GM18907 (cell line): ENCODE measurements at regions not wholly inside any gene's neighbourhood (a gene's known extent, or its start where the extent isn't known, plus 50 kb on each side); places are given as distances from the start of the nearest gene placed in this dataset.
"Not testable (repeated sequence)": the region's sequence is repeated elsewhere in the genome, so short reads cannot be mapped to it uniquely, and the experiment has no call there.

Experiments used
- ATAC-seq: cut with Tn5 transposase; IDR thresholded peaks from one replicate; pipeline ENCODE4 v1.9.1; 2021; ENCODE audit warnings: mild to moderate bottlenecking, moderate library complexity; ENCODE audit not compliant: unreplicated experiment

DNA sequence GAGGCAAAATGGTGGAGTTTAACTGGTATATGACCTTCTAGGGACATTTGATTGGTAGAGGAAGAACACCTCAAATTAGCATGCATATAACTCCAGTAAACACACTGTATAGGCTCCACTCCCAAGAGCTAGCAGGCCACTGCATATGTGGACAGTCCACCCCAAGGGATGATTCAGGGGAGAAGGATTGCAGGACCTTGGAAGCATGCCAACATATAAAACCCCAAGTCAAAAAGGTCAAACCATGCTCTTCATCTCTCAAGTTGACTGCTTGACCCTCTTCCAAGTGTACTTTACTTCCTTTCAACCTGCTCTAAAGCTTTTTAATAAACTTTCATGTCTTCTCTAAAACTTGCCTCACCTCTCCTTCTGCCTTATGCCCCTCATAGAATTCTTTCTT, 459.9 kb upstream of the CCDC179 start:
- no peak for ATAC-seq

GRCh38 chr11:23335586-23335985, 475.3 kb upstream of the CCDC179 start:
- not testable (repeated sequence) for ATAC-seq

DNA sequence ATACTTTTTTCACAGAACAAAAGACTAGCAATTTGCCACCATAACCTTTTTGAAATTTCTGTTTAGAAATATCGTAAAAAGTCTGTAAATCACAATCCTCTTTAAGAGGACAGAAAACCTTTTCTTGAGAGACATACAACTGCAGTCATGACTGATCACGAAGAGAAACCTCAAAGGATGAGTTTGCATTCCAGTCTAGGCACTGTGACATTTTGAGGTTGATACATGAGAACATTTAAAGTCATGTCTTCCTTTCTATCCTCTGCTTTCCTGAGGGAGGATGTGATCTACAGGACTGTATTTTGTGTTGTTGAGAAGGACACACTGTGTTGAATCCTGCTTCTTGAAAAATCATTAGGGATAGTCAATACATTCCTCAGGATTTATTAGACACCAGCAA, 476.7 kb upstream of the CCDC179 start:
- no peak for ATAC-seq

- no peak for ATAC-seq
These were observed 493.3 kb upstream of the CCDC179 start for GRCh38 chr11:23353611-23354010.

DNA sequence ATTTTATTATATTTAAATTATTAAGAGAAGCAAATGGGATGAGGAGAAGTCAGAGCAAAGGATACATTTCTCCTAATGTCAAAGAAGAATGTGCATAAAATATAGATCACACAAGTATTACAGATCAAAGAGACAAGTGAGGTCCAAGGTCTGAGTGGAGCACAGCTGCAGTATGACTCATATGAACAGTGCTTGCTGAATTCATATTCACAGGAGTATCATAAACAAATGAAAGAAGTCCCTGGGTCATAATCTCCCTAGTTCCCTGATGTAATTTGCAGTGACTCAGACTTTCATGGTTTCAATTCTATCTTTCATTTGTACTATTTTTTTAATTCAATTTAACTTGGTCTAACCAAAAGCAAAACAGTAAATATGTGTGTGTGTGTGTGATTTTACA, 499.0 kb upstream of the CCDC179 start:
- ATAC-seq = no peak

GRCh38 chr11:23364076-23364475, 503.8 kb upstream of the CCDC179 start:
- ATAC-seq = no peak

- ATAC-seq = no peak
These were observed 510.5 kb upstream of the CCDC179 start for GRCh38 chr11:23370580-23371275.

GRCh38 chr11:23377909-23378308, 517.6 kb upstream of the CCDC179 start:
- ATAC-seq = no peak

GRCh38 chr11:23391031-23391430, 530.8 kb upstream of the CCDC179 start:
- no peak for ATAC-seq

DNA sequence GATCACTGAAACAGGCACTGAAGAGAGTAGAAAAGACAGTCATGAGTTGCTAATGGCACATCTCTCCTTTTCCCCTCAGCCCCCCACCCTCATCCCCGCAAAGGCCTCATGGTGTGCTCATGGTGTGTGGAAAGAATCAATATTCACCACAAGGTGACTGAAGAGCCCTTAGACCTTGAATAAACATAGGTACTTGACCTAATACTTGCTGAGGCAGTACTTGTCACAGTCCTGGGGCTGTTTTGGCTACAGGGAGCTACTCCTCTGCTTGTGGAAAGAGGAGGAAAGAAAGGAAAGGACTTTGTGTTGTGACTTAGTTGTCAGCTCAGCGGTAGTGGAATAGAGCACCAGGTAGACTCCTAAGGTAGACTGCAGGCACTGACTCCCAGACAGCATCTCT, 537.8 kb upstream of the CCDC179 start:
- ATAC-seq = no peak

- ATAC-seq = no peak
These were observed 539.7 kb upstream of the CCDC179 start for GRCh38 chr11:23399995-23400394.

- no peak for ATAC-seq
These were observed 543.2 kb upstream of the CCDC179 start for GRCh38 chr11:23403210-23404185.

DNA sequence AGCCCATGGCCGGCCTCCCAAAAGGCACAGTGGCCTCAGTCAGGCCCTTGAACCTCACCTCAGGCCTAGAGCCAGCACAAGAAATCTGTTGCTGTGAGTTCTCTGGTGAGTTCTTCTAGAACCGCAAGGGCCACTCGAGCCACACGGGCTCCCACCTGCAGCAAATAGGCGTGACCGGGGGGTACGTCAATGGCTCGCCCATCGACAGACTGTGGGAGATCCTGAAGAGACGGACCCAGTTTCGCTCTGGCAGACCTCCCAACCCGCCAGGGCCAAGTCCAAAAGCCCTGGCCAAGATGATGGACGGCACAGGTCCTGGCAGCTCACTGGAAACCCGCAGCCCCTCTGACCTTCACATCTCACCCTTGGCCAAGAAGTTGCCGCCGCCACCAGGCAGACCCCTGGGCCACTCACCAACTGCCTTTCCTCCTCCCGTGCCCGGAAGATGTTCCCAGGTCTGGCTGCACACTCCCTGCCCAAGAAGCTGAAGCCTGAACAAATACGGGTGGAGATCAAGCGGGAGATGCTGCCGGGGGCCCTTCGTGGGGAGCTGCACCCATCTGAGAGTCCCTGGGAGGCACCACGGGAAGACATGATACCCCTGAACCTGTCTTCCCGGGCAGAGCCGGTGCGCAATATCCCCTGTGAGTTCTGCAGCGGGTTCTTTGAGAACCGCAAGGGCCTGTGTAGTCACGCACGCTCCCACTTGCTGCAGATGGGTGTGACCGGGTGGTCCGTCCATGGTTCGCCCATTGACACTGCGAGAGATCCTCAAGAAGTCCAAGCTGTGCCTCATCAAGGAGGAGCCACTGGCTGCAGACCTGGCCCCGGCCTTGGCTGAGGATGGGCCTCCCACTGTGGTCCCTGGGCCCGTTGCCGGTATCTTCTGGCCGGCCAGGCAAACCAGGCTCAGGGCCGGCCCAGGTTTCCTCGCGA, 544.2 kb upstream of the CCDC179 start:
- ATAC-seq = no peak

DNA sequence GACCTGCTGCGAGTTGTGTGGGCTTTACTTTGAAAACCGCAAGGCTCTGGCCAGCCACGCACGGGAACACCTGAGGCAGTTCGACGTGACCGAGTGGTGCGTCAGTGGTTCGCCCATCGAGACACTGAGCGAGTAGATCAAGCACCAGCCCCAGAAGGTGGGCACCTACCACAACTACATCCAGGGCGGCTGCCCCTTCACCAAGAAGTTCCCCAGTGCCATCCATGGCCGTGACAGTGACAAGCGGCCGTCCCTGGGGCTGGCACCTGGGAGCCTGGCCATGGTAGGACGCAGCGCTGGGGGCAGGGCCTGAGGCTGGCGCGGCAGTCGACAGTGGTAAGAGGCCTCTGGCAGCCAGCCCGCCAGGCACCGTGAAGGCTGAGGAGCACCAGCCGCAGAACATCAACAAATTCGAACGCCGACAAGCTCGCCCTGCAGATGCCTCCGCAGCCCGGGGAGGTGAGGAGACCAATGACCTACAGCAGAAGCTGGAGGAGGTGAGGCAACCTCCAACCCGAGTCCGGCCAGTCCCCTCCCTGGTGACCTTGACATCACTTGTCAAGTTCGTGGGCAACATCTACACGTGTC, 545.2 kb upstream of the CCDC179 start:
- no peak for ATAC-seq

DNA sequence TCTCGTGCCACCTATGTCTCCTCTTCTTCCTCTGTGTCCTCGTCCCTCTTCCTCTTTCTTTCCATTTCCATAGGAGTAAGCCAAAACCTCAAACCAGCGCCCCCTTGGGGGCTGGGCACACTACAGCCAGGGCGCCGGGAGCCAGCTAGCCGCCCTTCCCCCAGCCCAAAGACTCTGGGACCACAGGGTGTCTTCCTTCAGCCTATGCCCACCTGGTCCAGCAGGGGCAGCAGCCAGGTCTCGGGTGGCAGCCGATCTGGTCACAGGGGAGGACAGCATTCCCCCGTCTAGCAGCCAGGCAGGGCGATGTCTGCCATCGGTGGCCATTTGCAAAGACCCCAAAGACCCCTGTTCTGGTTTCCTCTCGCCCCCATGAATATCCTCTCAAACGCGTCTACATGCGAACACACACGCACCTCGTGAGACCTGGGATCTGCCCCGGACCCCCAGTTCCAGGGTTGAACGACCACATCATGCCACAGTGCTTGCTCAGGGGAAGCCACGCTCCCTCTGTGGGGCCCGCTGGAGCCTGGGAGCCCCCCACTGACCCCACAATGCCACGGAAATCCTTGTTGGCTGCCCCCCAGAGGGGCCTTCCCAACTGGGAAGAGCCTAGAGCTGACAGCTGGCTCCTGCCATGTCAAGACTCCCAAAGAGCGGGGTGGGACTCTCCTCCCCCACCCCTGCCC, 546.0 kb upstream of the CCDC179 start:
- no peak for ATAC-seq

DNA sequence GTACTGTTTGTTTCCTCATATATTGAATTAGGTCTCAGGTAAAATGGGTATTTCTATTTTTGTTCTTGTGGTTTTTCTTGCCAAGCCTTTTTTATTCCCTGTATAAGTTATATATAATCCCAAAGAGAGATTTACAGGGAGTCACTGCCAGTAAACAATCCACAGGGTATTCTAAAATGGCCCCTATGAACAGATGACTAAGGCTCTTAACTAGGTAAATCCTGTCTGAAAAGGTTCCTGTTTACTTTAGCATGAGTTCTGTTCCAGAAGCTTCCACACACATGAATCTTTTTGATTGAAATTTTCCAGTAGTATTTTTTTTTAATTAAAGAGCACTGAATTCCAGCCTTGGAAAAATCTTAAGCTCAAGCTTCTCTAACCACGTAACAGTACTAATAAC, 552.8 kb upstream of the CCDC179 start:
- no peak for ATAC-seq

- ATAC-seq = no peak
These were observed 562.8 kb upstream of the CCDC179 start for GRCh38 chr11:23423104-23423503.

GRCh38 chr11:23423656-23424055, 563.4 kb upstream of the CCDC179 start:
- no peak for ATAC-seq

- no peak for ATAC-seq
These were observed 565.1 kb upstream of the CCDC179 start for GRCh38 chr11:23425381-23425780.

DNA sequence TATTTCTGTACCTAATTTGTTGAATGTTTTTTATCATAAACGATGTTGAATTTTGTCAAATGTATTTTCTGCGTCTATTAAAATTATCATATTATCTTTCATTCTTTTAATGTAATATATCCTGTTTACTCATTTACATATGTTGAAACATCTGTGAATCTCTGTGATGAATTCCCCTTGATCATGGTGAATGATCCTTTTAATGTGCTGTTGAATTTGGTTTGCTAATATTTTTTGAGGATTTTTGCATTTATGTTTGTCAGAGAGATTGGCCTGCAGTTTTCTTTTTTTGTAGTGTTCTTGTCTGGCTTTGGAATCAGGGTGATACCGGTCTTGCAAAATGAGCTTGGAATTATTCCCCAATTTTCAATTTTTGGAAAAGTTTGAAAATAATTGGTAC, 569.3 kb upstream of the CCDC179 start:
- ATAC-seq = no peak
